Ovary (tissue), 3 donors: ENCODE measurements at regions not wholly inside any gene's neighbourhood (a gene's known extent, or its start where the extent isn't known, plus 50 kb on each side); places are given as distances from the start of the nearest gene placed in this dataset.

Experiments used
- CTCF ChIP-seq, 3 donors: fragments of 450-650 bp in 2 of 3; fragments of 200-600 bp in 1 of 3; IDR thresholded peaks; one replicate each; pipeline versions ENCODE4 v1.5.1 to v1.8.0; 2016 to 2022; ENCODE audit warnings: antibody characterized with exemption in 3 of 3, mild to moderate bottlenecking in 1 of 3
- POLR2A ChIP-seq: fragments of 450-650 bp; IDR thresholded peaks from one replicate; pipeline ENCODE4 v1.6.1; 2017; ENCODE audit warnings: antibody characterized with exemption, mild to moderate bottlenecking, moderate library complexity
- donor health status: DM: no; HTN: no; CAD: no.

GRCh38 chr5:89566340-89566739 lies 683.4 kb upstream of the MEF2C start:
- no peak for TF ChIP-seq CTCF (IDR thresholded peaks at IDR 0.05)
- no peak for TF ChIP-seq POLR2A
